ENCODE measurements at regions not wholly inside any gene's neighbourhood (a gene's known extent, or its start where the extent isn't known, plus 50 kb on each side); places are given as distances from the start of the nearest gene placed in this dataset.
A peak's percentile ranks its signal among the peaks of the same experiment; 100 is the strongest.

GRCh38 chr11:76721755-76722677 is 51.5 kb upstream of the LRRC32 start:
- peak; percentile 56 to 66 for DNase-seq (ENCODE audit: low read depth in 1 of 2, low spot score in 1 of 2)

DNA sequence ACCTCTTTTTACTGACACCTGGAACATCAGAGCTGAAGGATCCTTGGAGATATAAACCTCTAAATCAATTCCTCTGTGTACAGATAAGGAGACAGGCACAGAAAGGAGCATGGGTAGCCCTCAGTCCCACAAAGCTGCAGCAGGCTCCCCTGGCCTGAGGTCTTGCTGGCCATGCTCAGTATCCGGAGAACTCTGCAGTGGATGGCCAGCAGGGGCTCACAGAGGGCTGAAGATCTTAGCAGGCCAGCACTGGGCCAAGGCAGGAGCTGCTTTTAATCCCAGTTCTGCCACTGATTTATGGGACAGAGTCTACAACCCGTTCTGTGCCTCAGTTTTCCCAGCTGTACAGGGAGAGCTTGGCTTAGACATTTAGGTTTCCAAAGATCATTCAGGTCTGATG is 52.6 kb upstream of the LRRC32 start:
- no peak for DNase-seq (ENCODE audit: low read depth in 1 of 2, low spot score in 1 of 2)

- no peak for DNase-seq (ENCODE audit: low read depth in 1 of 2, low spot score in 1 of 2)
Observed at GRCh38 chr11:76723548-76723947, 53.0 kb upstream of the LRRC32 start.

DNA sequence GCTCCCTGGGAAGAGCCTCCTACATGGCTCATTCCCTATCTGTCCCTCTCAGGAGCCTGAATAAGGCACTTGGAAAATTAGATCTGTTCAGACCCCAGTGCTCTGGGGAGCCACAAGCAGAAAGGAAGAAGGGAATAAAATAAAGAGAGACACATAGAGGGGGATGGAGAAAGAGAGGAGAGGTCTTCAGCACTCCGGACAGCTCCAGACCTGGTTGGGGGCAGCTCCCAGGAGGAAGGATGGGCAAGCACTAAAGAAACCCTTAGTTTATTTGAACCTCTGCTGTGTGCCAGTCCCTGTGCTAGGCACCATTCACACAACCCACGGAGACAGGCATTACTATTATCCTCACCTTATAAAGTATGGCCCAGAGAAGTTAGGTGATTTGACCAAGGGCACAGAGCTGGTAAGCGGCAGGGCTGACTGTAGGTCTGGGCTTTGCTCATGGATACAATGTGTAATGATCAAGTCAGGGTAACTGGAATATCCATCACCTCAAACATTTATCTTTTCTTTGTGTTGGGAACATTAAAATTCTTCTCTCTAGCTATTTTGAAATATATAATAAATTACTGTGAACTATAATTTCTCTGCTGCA is 53.7 kb upstream of the LRRC32 start:
- no peak for DNase-seq (ENCODE audit: low read depth in 1 of 2, low spot score in 1 of 2)

DNA sequence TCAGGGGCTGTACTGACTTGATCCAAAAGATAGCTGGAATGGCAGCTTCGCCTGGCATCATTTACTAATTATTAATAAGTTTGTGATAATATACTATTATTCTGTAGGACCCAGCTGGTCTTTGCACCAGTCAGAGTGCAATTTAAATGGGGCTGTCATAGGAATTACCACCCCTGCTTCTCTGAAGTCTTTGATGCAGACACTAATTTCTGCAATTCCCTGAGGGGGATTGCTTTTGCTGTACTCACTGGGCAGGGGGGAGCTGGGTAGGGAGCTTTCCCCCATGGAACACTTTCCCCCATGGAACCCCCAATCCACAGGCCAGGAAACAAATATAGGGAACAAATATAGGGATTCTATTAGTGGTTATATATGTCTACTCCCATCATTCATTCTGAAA is 54.9 kb upstream of the TSKU start:
- DNase-seq (ENCODE audit: low read depth in 1 of 2, low spot score in 1 of 2) = no peak

- DNase-seq (ENCODE audit: low read depth in 1 of 2, low spot score in 1 of 2) = no peak
Observed at GRCh38 chr11:76728778-76729177, 54.4 kb upstream of the TSKU start.

DNA sequence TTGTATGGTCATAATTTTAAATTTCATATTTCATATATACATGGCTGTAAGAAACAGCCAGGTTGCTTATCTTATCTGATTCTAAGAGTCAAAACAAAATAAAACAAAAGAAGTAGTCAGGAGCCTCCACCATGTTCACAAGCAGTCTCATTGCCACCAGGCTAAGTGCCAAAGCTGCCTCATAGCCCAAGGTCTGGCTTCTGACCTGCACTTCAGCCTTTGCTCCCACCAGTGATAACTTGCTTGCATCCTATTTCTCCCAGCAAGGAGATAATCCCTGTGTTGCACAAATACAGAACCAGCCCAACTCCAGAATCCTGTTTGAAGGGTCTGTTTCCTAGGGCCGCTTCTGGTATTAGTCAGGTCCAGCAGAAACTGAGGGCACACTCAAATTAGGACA is 53.9 kb upstream of the TSKU start:
- DNase-seq (ENCODE audit: low read depth in 1 of 2, low spot score in 1 of 2) = no peak

- no peak for DNase-seq (ENCODE audit: low read depth in 1 of 2, low spot score in 1 of 2)
Observed at GRCh38 chr11:76730887-76731565, 52.1 kb upstream of the TSKU start.

- no peak for DNase-seq (ENCODE audit: low read depth in 1 of 2, low spot score in 1 of 2)
Observed at GRCh38 chr11:76732643-76733042, 50.5 kb upstream of the TSKU start.
